Right cardiac atrium (tissue), 5 donors: ENCODE measurements at regions not wholly inside any gene's neighbourhood (a gene's known extent, or its start where the extent isn't known, plus 50 kb on each side); places are given as distances from the start of the nearest gene placed in this dataset.
A peak's percentile ranks its signal among the peaks of the same experiment; 100 is the strongest.

Experiments used
- ATAC-seq, 2 donors: fragments of 200-7000 bp; cut with Tn5 transposase; one replicate each; pipeline versions ENCODE4 v1.8.0 to v1.9.1; 2020; ENCODE audit warnings: moderate library complexity in 2 of 2, mild to moderate bottlenecking in 1 of 2
- DNase-seq, 3 donors: peaks; one replicate each; pipeline ENCODE4 v3.0.0-alpha.2; 2020
- H3K27ac ChIP-seq: one replicate; pipeline ENCODE4 v1.5.1; 2013; ENCODE audit warnings: mild to moderate bottlenecking, low read length, control low read depth, moderate library complexity
- H3K27me3 ChIP-seq: one replicate; pipeline ENCODE4 v1.6.1; 2013; ENCODE audit not compliant: control insufficient read depth, insufficient read depth
- H3K4me1 ChIP-seq: one replicate; pipeline ENCODE4 v1.6.1; 2013; ENCODE audit warnings: low read length; ENCODE audit not compliant: control insufficient read depth, insufficient read depth
- H3K4me3 ChIP-seq: one replicate; pipeline ENCODE4 v1.5.1; 2013; ENCODE audit warnings: low read length, control low read depth
- H3K9me3 ChIP-seq: one replicate; pipeline ENCODE4 v1.6.1; 2013; ENCODE audit warnings: low read length; ENCODE audit not compliant: control insufficient read depth
- WGBS: extraction: QIAGEN DNeasy Blood & Tissue Kit; methylation state at CpG from one replicate; pipeline ENCODE4 v1.1.7; 2013; 5-methylcytosine and 5-hydroxymethylcytosine counted together
- intact Hi-C, 4 donors: fragments of 100-400 bp; cut with DNase I; formaldehyde crosslinking; loops; one replicate each; pipeline versions ENCODE4 v1.11.0 to v1.14.0; 2022 to 2023
- donor health status: healthy with polysubstance abuse.
- donor health status: DM: no; HTN: yes; CAD: no.
- donor health status: DM: no; HTN: no; CAD: no.
- donor health status: DM: no; HTN: yes; CAD: no; lungs with severe emphysema.
- donor health status: DM: yes; HTN: yes; CAD: no.

DNA sequence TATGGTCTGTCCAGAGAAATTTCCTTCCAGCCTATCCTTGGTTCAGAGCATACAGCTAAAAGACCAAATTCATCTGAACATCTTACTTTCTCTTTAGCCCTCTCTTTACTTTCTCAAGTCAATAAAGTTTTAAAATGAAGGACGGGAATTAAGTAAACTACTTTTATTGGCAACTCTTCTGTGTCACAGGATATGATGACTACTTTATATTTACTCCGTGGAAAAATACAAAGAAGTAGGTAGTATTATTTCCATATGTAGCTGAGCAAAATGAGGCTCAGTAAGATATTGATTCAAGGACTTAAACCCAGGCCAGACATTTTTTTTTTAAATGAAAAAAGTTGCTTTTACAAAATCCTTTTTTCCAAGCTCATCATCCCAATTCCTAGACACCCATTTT lies 151.2 kb upstream of the DPYD start:
- DNase-seq: no peak
- 82% methylated on average over 2 of the region's 2 CpGs for WGBS
- Histone ChIP-seq H3K27me3 (no peaks in the 10 kb centered on the region), H3K4me3 (no peak overlapping the region), H3K4me1 (no peaks in the 10 kb centered on the region), H3K9me3 (no peaks in the 10 kb centered on the region), H3K27ac (no peak overlapping the region)
- intact Hi-C loops: no loop called here
- ATAC-seq: no peak

DNA sequence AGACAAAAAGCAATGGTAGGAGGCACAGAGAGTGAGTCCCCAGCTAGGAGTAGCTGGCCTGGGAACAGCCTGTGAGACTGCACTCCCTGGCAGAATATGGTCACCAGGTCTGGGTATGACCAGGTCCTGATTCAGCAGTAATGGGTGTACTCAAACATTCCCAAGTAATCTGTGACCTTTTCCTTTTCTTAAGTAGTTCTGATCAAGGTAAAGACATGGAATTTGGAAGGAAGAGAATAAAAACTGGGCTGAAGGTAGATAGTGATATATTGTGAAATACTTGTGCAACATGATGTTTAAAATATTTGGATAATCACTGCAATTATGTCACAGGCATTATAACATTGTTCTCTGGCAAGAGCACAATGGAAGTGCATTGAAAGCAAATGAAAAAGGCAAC lies 147.2 kb upstream of the DPYD start:
- Histone ChIP-seq H3K27ac (no peak overlapping the region), H3K9me3 (no peaks in the 10 kb centered on the region), H3K4me1 (no peaks in the 10 kb centered on the region), H3K4me3 (no peak overlapping the region), H3K27me3 (no peaks in the 10 kb centered on the region)
- ATAC-seq (no peak), DNase-seq (no peak)
- intact Hi-C loops: no loop called here

GRCh38 chr1:98066911-98067310 lies 146.1 kb upstream of the DPYD start:
- no peaks in the 10 kb centered on the region for H3K4me1 ChIP-seq
- H3K27me3 ChIP-seq: no peaks in the 10 kb centered on the region
- intact Hi-C loops: no loop called here
- no peaks in the 10 kb centered on the region for H3K9me3 ChIP-seq
- ATAC-seq (no peak), DNase-seq (no peak)
- WGBS: 95% methylated on average over 2 of the region's 2 CpGs
- no peak overlapping the region for H3K27ac ChIP-seq
- H3K4me3 ChIP-seq: no peak overlapping the region

GRCh38 chr1:98059620-98060019 lies 138.8 kb upstream of the DPYD start:
- 47% methylated on average over 1 of the region's 1 CpG for WGBS
- Histone ChIP-seq H3K4me1 (no peaks in the 10 kb centered on the region), H3K9me3 (no peaks in the 10 kb centered on the region), H3K27ac (no peak overlapping the region), H3K4me3 (no peak overlapping the region), H3K27me3 (no peaks in the 10 kb centered on the region)
- DNase-seq (no peak), ATAC-seq (no peak)
- intact Hi-C loops: loop anchor here in 1 of 4 donors (10.0 kb wide), 1 partner anchor 1095 kb away; no protein-coding TSS in a partner anchor

- H3K27me3 ChIP-seq: no peaks in the 10 kb centered on the region
- 61% methylated on average over 2 of the region's 2 CpGs for WGBS
- intact Hi-C loops: loop anchor here in 1 of 4 donors (10.0 kb wide), 1 partner anchor 1094 kb away; no protein-coding TSS in a partner anchor
Measured at GRCh38 chr1:98058676-98059075, 137.8 kb upstream of the DPYD start.

DNA sequence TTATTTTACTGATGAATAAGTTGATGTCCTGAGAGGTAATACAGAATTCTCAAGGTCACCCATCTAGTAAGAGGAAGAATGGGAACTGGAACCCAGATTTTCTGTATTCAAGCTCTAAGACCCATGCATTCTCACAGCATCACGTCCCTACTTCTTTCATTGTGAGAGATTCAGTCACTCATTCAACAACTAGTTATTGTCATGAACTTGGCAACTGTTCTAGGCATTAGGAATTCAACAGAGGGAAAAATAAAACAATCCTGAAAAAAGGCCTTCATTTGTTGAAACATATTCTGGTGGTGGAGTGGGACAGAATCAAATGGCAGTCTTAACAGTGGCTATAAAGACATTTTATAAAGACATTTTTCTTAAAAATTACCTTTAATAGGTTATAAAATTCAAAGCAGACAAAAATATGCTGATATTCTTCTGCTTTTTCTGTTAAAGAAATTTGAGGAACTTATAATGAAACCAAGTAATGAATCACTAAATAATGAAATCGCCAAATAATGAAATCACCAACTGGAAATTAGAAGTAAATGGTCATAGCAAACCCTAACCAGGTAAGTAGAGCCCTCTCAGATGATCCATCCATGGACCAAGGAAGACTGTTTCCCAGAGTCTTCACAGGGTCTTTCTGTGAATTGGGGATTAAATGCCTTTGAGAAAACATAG lies 136.5 kb upstream of the DPYD start:
- no peaks in the 10 kb centered on the region for H3K27me3 ChIP-seq
- intact Hi-C loops: loop anchor here in 1 of 4 donors (10.0 kb wide), 1 partner anchor 1093 kb away; no protein-coding TSS in a partner anchor
- no peaks in the 10 kb centered on the region for H3K9me3 ChIP-seq
- WGBS: 79% methylated on average over 2 of the region's 2 CpGs
- H3K4me1 ChIP-seq: no peaks in the 10 kb centered on the region
- no peak for ATAC-seq
- no peak overlapping the region for H3K4me3 ChIP-seq
- DNase-seq: no peak
- no peak overlapping the region for H3K27ac ChIP-seq

More at GRCh38 chr1:98058676-98059075, 137.8 kb upstream of the DPYD start:
- ATAC-seq: no peak
- Histone ChIP-seq H3K9me3 (no peaks in the 10 kb centered on the region), H3K4me1 (no peaks in the 10 kb centered on the region), H3K4me3 (no peak overlapping the region), H3K27ac (no peak overlapping the region)
- no peak for DNase-seq

DNA sequence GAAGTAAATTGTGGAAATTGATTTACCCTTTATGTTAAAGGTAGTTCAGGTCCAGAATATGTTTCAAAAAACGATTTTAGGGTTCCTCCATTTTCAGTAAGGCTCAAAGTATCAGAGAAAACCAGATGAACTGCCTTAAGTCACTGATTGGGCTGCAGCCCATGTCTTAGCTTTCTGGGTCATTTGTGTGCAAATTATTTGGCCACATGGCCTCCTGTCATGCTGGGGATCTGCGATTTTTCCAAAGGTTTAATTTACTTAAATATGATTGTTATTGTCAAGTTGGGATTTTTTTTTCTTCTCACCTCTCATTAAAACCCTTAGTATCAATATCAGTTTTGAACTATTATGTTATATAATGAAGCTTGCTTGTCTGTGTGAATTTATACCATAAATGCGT lies 135.9 kb upstream of the DPYD start:
- Histone ChIP-seq H3K27me3 (no peaks in the 10 kb centered on the region), H3K4me1 (no peaks in the 10 kb centered on the region), H3K27ac (no peak overlapping the region), H3K9me3 (no peaks in the 10 kb centered on the region), H3K4me3 (no peak overlapping the region)
- no peak for DNase-seq
- intact Hi-C loops: loop anchor here in 1 of 4 donors (10.0 kb wide), 1 partner anchor 1092 kb away; no protein-coding TSS in a partner anchor
- WGBS: 68% methylated on average over 3 of the region's 3 CpGs
- no peak for ATAC-seq

GRCh38 chr1:98055457-98055856 lies 134.6 kb upstream of the DPYD start:
- H3K9me3 ChIP-seq: no peaks in the 10 kb centered on the region
- no peak for ATAC-seq
- intact Hi-C loops: loop anchor here in 1 of 4 donors (10.0 kb wide), 1 partner anchor 1091 kb away; no protein-coding TSS in a partner anchor
- DNase-seq: no peak
- H3K4me1 ChIP-seq: no peaks in the 10 kb centered on the region
- no peak overlapping the region for H3K4me3 ChIP-seq
- no peak overlapping the region for H3K27ac ChIP-seq
- 86% methylated on average over 7 of the region's 7 CpGs for WGBS
- no peaks in the 10 kb centered on the region for H3K27me3 ChIP-seq

DNA sequence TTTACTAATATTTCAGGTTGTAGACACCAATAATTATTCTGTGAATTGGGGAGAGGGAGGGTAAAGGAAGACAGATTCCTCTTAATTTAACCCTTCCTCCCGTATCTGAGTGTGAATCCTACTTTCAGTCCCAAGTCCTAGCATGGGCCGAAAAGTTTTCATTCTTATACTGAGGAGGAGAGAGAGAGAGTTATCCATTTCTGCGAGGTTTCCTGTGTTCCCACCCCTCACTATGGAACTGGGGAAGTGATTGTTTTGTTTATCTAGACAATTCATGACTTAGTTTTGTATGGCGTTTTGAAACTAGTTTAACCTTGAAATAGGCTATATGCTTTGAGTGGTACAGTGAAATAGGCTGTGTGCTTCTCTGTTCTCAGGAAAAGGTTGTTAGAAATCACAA lies 134.0 kb upstream of the DPYD start:
- intact Hi-C loops: loop anchor here in 2 of 4 donors (5.0 to 10.0 kb wide), 2 partner anchors 1087 to 1090 kb away; no protein-coding TSS in a partner anchor
- no peaks in the 10 kb centered on the region for H3K4me1 ChIP-seq
- H3K27me3 ChIP-seq: no peaks in the 10 kb centered on the region
- DNase-seq (no peak), ATAC-seq (no peak)
- no peak overlapping the region for H3K27ac ChIP-seq
- H3K9me3 ChIP-seq: no peaks in the 10 kb centered on the region
- 61% methylated on average over 4 of the region's 4 CpGs for WGBS
- no peak overlapping the region for H3K4me3 ChIP-seq

DNA sequence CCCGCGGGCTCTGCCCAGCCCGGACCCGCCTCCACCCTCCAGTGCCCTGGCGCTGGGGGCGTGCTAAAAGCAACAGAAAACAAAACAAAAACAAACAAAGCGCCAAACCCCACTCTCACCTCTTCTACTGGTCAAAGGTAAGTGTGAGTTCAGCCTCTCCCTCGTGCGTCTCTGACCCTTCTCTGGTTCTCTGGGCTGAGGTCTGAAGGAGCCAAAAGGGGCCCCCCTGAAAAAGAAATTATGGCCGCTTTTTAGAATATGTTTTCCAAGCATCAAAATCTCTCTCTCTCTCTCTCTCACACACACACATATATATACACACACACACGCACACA lies 133.5 kb upstream of the DPYD start:
- intact Hi-C loops: loop anchor here in 2 of 4 donors (5.0 to 10.0 kb wide), 2 partner anchors 1087 to 1090 kb away; no protein-coding TSS in a partner anchor
- DNase-seq (no peak), ATAC-seq (no peak)
- Histone ChIP-seq H3K4me1 (no peaks in the 10 kb centered on the region), H3K4me3 (peak overlapping the region; percentile 41), H3K27ac (no peak overlapping the region), H3K9me3 (no peaks in the 10 kb centered on the region), H3K27me3 (no peaks in the 10 kb centered on the region)
- WGBS: 18% methylated on average over 11 of the region's 11 CpGs

DNA sequence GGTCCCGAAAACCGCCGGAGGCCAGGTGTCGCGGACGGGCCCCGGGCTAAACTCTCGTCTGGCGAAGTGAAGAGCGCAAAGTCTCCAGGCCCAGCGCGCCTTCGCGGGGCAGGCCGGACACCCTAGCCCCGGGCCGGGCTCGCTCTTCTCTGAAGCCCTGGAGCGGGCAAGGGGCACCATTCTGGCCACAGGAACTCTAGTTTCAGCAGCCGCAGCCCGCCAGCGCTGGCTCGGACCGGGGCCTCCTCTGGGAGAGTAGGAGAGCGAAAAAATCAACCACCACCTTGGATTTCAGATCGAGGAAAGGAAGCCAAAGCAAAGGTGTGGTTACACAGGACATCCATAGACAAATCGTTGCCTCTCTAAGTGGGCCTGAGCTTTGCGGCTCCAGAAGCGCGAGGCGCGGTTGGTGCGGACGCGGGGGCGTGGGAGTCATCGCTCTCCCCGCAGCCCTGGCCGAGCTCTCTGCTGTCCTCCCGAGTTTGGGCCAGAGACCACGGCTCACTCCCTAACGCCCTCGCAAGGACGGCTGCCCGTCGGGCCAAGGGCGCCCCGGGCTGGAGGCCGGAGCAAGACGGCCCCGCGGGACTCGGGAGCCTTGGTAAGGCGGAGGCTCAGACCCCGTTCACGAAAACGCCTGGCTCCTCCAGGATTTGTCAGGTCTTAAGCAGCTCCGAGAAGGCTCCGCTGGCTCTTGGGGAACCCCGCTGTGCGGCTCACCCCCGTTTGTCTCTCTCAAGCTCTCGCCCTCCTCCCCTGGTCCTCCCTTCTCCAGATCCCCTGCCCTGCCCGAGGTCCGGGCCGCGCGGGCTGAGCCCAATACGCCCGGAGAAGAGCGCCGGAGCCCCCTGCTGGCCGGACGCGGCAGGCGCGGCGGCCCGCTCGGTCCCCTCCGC lies 132.9 kb upstream of the DPYD start:
- peak; percentile 98 to 99 for ATAC-seq
- Histone ChIP-seq H3K4me1 (no peaks in the 10 kb centered on the region), H3K9me3 (no peaks in the 10 kb centered on the region), H3K27ac (no peak overlapping the region), H3K4me3 (peak overlapping the region; percentile 41), H3K27me3 (no peaks in the 10 kb centered on the region)
- intact Hi-C loops: loop anchor here in 2 of 4 donors (5.0 to 10.0 kb wide), 2 partner anchors 1086 to 1089 kb away; no protein-coding TSS in a partner anchor
- WGBS: 1% methylated on average over 81 of the region's 81 CpGs
- DNase-seq: peak; percentile 62 to 86 (median 83)
